Omental fat pad (tissue), 3 donors: ENCODE measurements at regions not wholly inside any gene's neighbourhood (a gene's known extent, or its start where the extent isn't known, plus 50 kb on each side); places are given as distances from the start of the nearest gene placed in this dataset.
"Not testable (repeated sequence)": the region's sequence is repeated elsewhere in the genome, so short reads cannot be mapped to it uniquely, and the experiment has no call there.

Experiments
- ATAC-seq: fragments of 150-250 bp; one replicate; pipeline ENCODE4 v1.9.1; 2016; ENCODE audit warnings: mild to moderate bottlenecking, moderate library complexity; ENCODE audit not compliant: low FRiP score
- DNase-seq: peaks from one replicate; pipeline ENCODE4 v3.0.0-alpha.2; 2019; ENCODE audit warnings: low spot score
- TF ChIP-seq, protein P1 (sequence below), 3 donors: fragments of 450-650 bp; IDR thresholded peaks; one replicate each; pipeline ENCODE4 v1.5.1; 2016 to 2017; ENCODE audit warnings: antibody characterized with exemption in 3 of 3, mild to moderate bottlenecking in 3 of 3, moderate library complexity in 2 of 3

GRCh38 chr14:105918496-105919262 lies 392.3 kb downstream of the TMEM121 start:
- DNase-seq = no peak
- TF ChIP-seq, protein P1, sequence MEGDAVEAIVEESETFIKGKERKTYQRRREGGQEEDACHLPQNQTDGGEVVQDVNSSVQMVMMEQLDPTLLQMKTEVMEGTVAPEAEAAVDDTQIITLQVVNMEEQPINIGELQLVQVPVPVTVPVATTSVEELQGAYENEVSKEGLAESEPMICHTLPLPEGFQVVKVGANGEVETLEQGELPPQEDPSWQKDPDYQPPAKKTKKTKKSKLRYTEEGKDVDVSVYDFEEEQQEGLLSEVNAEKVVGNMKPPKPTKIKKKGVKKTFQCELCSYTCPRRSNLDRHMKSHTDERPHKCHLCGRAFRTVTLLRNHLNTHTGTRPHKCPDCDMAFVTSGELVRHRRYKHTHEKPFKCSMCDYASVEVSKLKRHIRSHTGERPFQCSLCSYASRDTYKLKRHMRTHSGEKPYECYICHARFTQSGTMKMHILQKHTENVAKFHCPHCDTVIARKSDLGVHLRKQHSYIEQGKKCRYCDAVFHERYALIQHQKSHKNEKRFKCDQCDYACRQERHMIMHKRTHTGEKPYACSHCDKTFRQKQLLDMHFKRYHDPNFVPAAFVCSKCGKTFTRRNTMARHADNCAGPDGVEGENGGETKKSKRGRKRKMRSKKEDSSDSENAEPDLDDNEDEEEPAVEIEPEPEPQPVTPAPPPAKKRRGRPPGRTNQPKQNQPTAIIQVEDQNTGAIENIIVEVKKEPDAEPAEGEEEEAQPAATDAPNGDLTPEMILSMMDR (IDR thresholded peaks at IDR 0.05) = no peak
- ATAC-seq = no peak

GRCh38 chr14:105919458-105920150 lies 393.2 kb downstream of the TMEM121 start:
- TF ChIP-seq, protein P1 (IDR thresholded peaks at IDR 0.05) = no peak
- DNase-seq = no peak
- no peak for ATAC-seq

DNA sequence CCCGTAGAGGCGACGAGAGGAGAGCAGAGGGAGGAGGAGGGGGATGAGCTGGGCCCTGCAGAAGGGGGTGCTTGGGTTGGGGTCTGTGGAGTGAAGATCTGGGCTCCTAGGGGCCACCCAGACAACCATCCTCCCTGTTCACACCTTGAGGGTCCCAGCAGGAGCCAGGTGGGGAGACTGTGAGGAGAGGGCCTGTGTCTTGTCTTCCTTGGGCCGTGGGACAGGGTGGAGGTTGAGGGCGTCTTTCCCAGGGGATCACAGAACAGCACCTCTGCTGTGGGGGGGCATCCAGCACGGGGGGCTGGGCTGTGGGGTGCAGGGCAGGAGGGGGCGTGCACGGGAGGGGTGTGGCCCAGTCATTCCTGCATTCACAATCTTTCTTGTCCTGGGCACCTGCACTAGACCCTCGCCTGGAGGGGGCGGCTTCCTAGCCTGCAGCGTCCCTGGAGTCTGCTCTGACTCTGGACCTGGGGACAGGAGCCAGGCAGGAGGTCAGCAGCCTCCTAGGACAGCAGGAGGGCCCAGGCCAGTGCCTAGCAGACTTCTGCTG lies 393.8 kb downstream of the TMEM121 start:
- ATAC-seq, DNase-seq: not testable (repeated sequence)

GRCh38 chr14:105920803-105921755 lies 394.7 kb downstream of the TMEM121 start:
- ATAC-seq, DNase-seq: not testable (repeated sequence)

DNA sequence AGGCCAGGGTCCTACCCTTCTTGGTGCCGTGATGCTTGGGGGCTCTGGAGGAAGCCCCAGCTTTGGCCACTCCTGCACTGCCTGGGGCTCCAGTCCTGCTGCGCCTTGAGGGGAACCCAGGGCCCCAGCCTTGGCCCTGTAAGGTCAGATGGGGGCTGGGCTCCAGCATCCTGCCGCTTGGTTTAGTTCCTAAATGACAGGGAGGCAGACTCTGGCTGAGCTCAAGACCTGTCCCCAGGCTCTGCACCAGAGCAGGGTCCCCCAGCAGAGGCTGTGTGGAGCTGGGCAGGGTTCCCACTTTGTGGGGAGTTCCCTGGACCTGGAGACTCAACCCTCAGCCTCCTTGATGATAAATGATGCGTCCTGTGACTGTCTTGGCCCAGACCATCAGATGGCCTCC lies 395.4 kb downstream of the TMEM121 start:
- ATAC-seq, DNase-seq: not testable (repeated sequence)

DNA sequence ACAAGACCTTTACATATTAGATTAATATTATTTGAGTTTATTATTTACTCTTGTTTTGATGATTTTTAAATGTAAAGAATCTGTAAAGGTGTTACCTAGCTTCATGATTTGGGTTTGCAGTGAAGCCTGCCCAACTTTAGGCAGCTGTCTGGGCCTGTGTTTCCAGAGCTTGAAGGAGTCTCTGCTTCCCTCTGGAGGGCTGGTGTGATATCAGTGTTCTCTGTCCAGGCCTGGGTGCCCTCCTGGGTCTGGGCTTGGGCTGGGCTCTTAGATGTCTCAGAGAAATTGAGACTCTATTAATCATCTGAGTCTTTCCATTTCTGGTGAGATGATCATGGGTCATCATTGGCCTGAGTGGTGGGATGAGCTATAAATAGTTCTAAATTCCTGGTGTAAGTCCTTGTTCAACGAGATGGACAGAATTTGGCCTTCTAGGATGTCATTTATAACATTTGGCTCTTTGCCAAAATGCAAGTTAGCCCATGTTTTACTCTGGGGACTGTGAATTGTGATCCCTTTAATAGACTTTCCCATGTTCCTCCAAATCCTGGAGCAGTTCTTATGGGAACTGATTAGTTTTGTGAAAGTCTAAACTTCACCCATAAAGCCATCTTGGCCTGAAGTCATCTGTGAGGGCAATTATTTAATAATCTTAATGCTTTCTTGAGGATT lies 397.3 kb downstream of the TMEM121 start:
- not testable (repeated sequence) for DNase-seq, ATAC-seq

DNA sequence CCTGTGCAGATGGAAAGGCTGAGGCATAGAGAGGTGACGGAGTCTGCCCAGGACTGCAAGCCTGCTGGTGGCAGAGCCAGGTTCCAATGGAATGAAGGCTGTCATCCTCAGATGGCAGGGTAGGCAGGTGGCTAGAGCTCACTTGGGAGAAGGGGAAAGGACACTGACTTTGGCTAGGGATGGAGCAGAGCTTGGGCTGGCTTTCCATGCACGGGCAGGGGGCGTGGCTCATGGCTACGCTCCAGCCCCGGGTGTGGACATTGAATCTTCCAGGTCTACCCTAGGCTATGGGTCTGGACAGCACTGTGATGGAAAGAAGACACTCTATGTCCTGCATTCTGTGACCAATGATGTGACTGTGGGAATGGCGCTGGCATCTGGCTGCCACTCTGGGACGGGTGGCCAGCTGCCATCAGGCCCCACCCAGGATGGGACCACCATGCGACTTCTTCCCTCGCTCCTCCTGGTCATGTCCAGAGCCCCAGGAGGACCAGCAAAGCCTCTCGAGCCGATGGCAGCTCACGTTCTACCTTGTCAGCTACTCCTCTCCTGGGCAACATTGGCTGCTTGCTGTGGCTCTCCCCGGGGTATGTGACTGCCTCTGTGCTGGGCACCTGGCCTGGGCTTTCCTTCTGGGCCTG lies 398.7 kb downstream of the TMEM121 start:
- TF ChIP-seq, protein P1 (IDR thresholded peaks at IDR 0.05) = no peak
- DNase-seq = no peak
- ATAC-seq = no peak

GRCh38 chr14:105925615-105926372 lies 399.4 kb downstream of the TMEM121 start:
- DNase-seq (no peak), ATAC-seq (no peak)
- TF ChIP-seq, protein P1 (IDR thresholded peaks at IDR 0.05) = no peak
